ENCODE measurements at regions not wholly inside any gene's neighbourhood (a gene's known extent, or its start where the extent isn't known, plus 50 kb on each side); places are given as distances from the start of the nearest gene placed in this dataset.

- TF ChIP-seq ZFP3 (CRISPR knock-in tag; IDR thresholded peaks at IDR 0.05), result no peak
- TF ChIP-seq OSR1 (CRISPR knock-in tag; IDR thresholded peaks at IDR 0.05), result no peak
- TF ChIP-seq RARB (CRISPR knock-in tag; IDR thresholded peaks at IDR 0.05), result no peak
- no peak for TF ChIP-seq BACH2 (CRISPR knock-in tag; IDR thresholded peaks at IDR 0.05; ENCODE audit: borderline replicate concordance)
Measured at GRCh38 chr2:167827352-167828097, 419.9 kb downstream of the STK39 start.

All from SK-N-SH treated with all-trans-retinoic acid at 6 μM for 48 hours (cell line).